NB4 (cell line): ENCODE measurements at regions not wholly inside any gene's neighbourhood (a gene's known extent, or its start where the extent isn't known, plus 50 kb on each side); places are given as distances from the start of the nearest gene placed in this dataset.

Experiments
- CTCF ChIP-seq: IDR thresholded peaks from one replicate; pipeline ENCODE4 v1.5.1; 2012; ENCODE audit warnings: low read depth, low read length
- MAX ChIP-seq: IDR thresholded peaks from 2 replicates; pipeline ENCODE4 v1.6.1; 2011; ENCODE audit warnings: low read depth, low read length
- MYC ChIP-seq: IDR thresholded peaks from 2 replicates; pipeline ENCODE4 v1.6.1; 2011; ENCODE audit warnings: low read depth, low read length
- POLR2A ChIP-seq: IDR thresholded peaks from 2 replicates; pipeline ENCODE4 v1.6.1; 2011; ENCODE audit warnings: mild to moderate bottlenecking; ENCODE audit not compliant: insufficient read length; ENCODE audit errors: extremely low read depth

GRCh38 chr2:38508311-38509039, 94.3 kb downstream of the HNRNPLL start:
- TF ChIP-seq CTCF = peak; percentile 83
- TF ChIP-seq POLR2A = no peak
- TF ChIP-seq MAX = peak; percentile 82
- peak; percentile 80 for TF ChIP-seq MYC
